Vagina (tissue), 2 donors: ENCODE measurements at regions not wholly inside any gene's neighbourhood (a gene's known extent, or its start where the extent isn't known, plus 50 kb on each side); places are given as distances from the start of the nearest gene placed in this dataset.

Experiments used
- DNase-seq, 2 donors: peaks; one replicate each; pipeline ENCODE4 v3.0.0-alpha.2; 2017; ENCODE audit errors: extremely low spot score in 2 of 2
- H3K27ac ChIP-seq: fragments of 200-600 bp; sonication (generic); one replicate; pipeline ENCODE4 v1.5.1; 2019
- H3K27me3 ChIP-seq: fragments of 200-600 bp; sonication (generic); one replicate; pipeline ENCODE4 v1.5.1; 2019
- H3K36me3 ChIP-seq, 2 donors: fragments of 200-600 bp; sonication (generic); one replicate each; pipeline ENCODE4 v1.5.1; 2017 to 2019
- H3K4me1 ChIP-seq: fragments of 200-600 bp; sonication (generic); one replicate; pipeline ENCODE4 v1.5.1; 2019
- H3K4me3 ChIP-seq, 2 donors: fragments of 200-600 bp; sonication (generic); 1 replicate in 1 of 2; 2 replicates in 1 of 2; pipeline ENCODE4 v1.5.1; 2016 to 2019
- H3K9me3 ChIP-seq: fragments of 200-600 bp; sonication (generic); one replicate; pipeline ENCODE4 v1.5.1; 2019
- CTCF ChIP-seq, 3 experiments: fragments of 450-650 bp in 2 of 3; fragments of 200-600 bp in 1 of 3; sonication (generic) in 1 of 3; IDR thresholded peaks; one replicate each; pipeline ENCODE4 v1.5.1; 2017 to 2019; ENCODE audit warnings: antibody characterized with exemption in 3 of 3, mild to moderate bottlenecking in 2 of 3, moderate library complexity in 2 of 3
- POLR2A ChIP-seq, 2 donors: fragments of 450-650 bp; IDR thresholded peaks; one replicate each; pipeline ENCODE4 v1.6.1; 2017; ENCODE audit warnings: antibody characterized with exemption in 2 of 2, mild to moderate bottlenecking in 2 of 2, moderate library complexity in 2 of 2
- POLR2AphosphoS5 ChIP-seq, 2 donors: sonication (generic); formaldehyde crosslinking; IDR thresholded peaks; one replicate each; pipeline ENCODE4 v1.9.0; 2017; ENCODE audit warnings: antibody characterized with exemption in 2 of 2, mild to moderate bottlenecking in 2 of 2, low read depth in 1 of 2; ENCODE audit not compliant: insufficient read depth in 1 of 2
- intact Hi-C: fragments of 100-400 bp; cut with DNase I; formaldehyde crosslinking; loops from one replicate; pipeline ENCODE4 v1.15.1; 2023

GRCh38 chr1:56287721-56288120 is 291.6 kb downstream of the PLPP3 start:
- H3K4me3 ChIP-seq: no peak overlapping the region
- no peaks in the 10 kb centered on the region for H3K9me3 ChIP-seq
- peaks cover 16% of the 10 kb centered on the region for H3K4me1 ChIP-seq
- H3K27ac ChIP-seq: no peak overlapping the region
- no peaks in the 10 kb centered on the region for H3K27me3 ChIP-seq
- intact Hi-C loops: no loop called here
- TF ChIP-seq POLR2AphosphoS5 (IDR thresholded peaks at IDR 0.05; ENCODE audit: insufficient read depth in 1 of 2, low read depth in 1 of 2) (no peak), POLR2A (IDR thresholded peaks at IDR 0.05) (no peak), CTCF (IDR thresholded peaks at IDR 0.05) (no peak)
- no peak for DNase-seq
- H3K36me3 ChIP-seq: no peaks in the 10 kb centered on the region

GRCh38 chr1:56286956-56287355 is 292.4 kb downstream of the PLPP3 start:
- Histone ChIP-seq H3K27ac (no peak overlapping the region), H3K4me1 (peaks cover 16% of the 10 kb centered on the region), H3K9me3 (no peaks in the 10 kb centered on the region), H3K36me3 (no peaks in the 10 kb centered on the region), H3K4me3 (no peak overlapping the region), H3K27me3 (no peaks in the 10 kb centered on the region)
- intact Hi-C loops: no loop called here
- TF ChIP-seq POLR2AphosphoS5 (IDR thresholded peaks at IDR 0.05; ENCODE audit: insufficient read depth in 1 of 2, low read depth in 1 of 2): no peak
- TF ChIP-seq CTCF (IDR thresholded peaks at IDR 0.05): no peak
- no peak for TF ChIP-seq POLR2A (IDR thresholded peaks at IDR 0.05)
- DNase-seq: no peak

- DNase-seq: no peak
- Histone ChIP-seq H3K27me3 (no peaks in the 10 kb centered on the region), H3K4me1 (peaks cover 16% of the 10 kb centered on the region), H3K36me3 (no peaks in the 10 kb centered on the region), H3K27ac (no peak overlapping the region), H3K4me3 (no peak overlapping the region), H3K9me3 (no peaks in the 10 kb centered on the region)
- TF ChIP-seq POLR2A (IDR thresholded peaks at IDR 0.05) (no peak), CTCF (IDR thresholded peaks at IDR 0.05) (no peak), POLR2AphosphoS5 (IDR thresholded peaks at IDR 0.05; ENCODE audit: insufficient read depth in 1 of 2, low read depth in 1 of 2) (no peak)
- intact Hi-C loops: no loop called here
These were observed 292.9 kb downstream of the PLPP3 start for GRCh38 chr1:56286506-56286905.

GRCh38 chr1:56285554-56286402 is 293.6 kb downstream of the PLPP3 start:
- Histone ChIP-seq H3K27ac (no peak overlapping the region), H3K4me1 (peaks cover 16% of the 10 kb centered on the region)

More at GRCh38 chr1:56285554-56286402, 293.6 kb downstream of the PLPP3 start:
- intact Hi-C loops: no loop called here
- Histone ChIP-seq H3K9me3 (no peaks in the 10 kb centered on the region), H3K27me3 (no peaks in the 10 kb centered on the region), H3K36me3 (no peaks in the 10 kb centered on the region), H3K4me3 (no peak overlapping the region)
- no peak for DNase-seq
- TF ChIP-seq POLR2A (IDR thresholded peaks at IDR 0.05) (no peak), CTCF (IDR thresholded peaks at IDR 0.05) (no peak), POLR2AphosphoS5 (IDR thresholded peaks at IDR 0.05; ENCODE audit: insufficient read depth in 1 of 2, low read depth in 1 of 2) (no peak)
